ENCODE measurements at regions not wholly inside any gene's neighbourhood (a gene's known extent, or its start where the extent isn't known, plus 50 kb on each side); places are given as distances from the start of the nearest gene placed in this dataset.
"Not testable (repeated sequence)": the region's sequence is repeated elsewhere in the genome, so short reads cannot be mapped to it uniquely, and the experiment has no call there.

GRCh38 chr17:5747276-5747675, 163.0 kb upstream of the NLRP1 start:
- DNase-seq (ENCODE audit: low read depth): no peak

GRCh38 chr17:5747964-5748363, 163.7 kb upstream of the NLRP1 start:
- DNase-seq (ENCODE audit: low read depth): no peak

- no peak for DNase-seq (ENCODE audit: low read depth)
These were observed 169.1 kb upstream of the NLRP1 start for GRCh38 chr17:5753421-5753820.

GRCh38 chr17:5757314-5757907, 173.1 kb upstream of the NLRP1 start:
- no peak for DNase-seq (ENCODE audit: low read depth)

GRCh38 chr17:5758651-5759050, 174.3 kb upstream of the NLRP1 start:
- no peak for DNase-seq (ENCODE audit: low read depth)

GRCh38 chr17:5759501-5759925, 175.2 kb upstream of the NLRP1 start:
- DNase-seq (ENCODE audit: low read depth): no peak

- no peak for DNase-seq (ENCODE audit: low read depth)
These were observed 177.9 kb upstream of the NLRP1 start for GRCh38 chr17:5762191-5762590.

GRCh38 chr17:5763595-5764306, 179.4 kb upstream of the NLRP1 start:
- DNase-seq (ENCODE audit: low read depth): no peak

GRCh38 chr17:5769593-5770354, 185.5 kb upstream of the NLRP1 start:
- DNase-seq (ENCODE audit: low read depth): no peak

- no peak for DNase-seq (ENCODE audit: low read depth)
These were observed 186.3 kb upstream of the NLRP1 start for GRCh38 chr17:5770441-5771270.

GRCh38 chr17:5771271-5771577, 186.9 kb upstream of the NLRP1 start:
- not testable (repeated sequence) for DNase-seq (ENCODE audit: low read depth)

GRCh38 chr17:5772017-5772416, 187.7 kb upstream of the NLRP1 start:
- DNase-seq (ENCODE audit: low read depth): not testable (repeated sequence)

- no peak for DNase-seq (ENCODE audit: low read depth)
These were observed 188.4 kb upstream of the NLRP1 start for GRCh38 chr17:5772720-5773119.

- DNase-seq (ENCODE audit: low read depth): no peak
These were observed 189.6 kb upstream of the NLRP1 start for GRCh38 chr17:5773816-5774360.

GRCh38 chr17:5775098-5775497, 190.8 kb upstream of the NLRP1 start:
- DNase-seq (ENCODE audit: low read depth): no peak

GRCh38 chr17:5780476-5780875, 196.2 kb upstream of the NLRP1 start:
- no peak for DNase-seq (ENCODE audit: low read depth)

- no peak for DNase-seq (ENCODE audit: low read depth)
These were observed 197.1 kb upstream of the NLRP1 start for GRCh38 chr17:5781236-5781927.

GRCh38 chr17:5783269-5783668, 199.0 kb upstream of the NLRP1 start:
- no peak for DNase-seq (ENCODE audit: low read depth)

GRCh38 chr17:5783851-5784250, 199.5 kb upstream of the NLRP1 start:
- DNase-seq (ENCODE audit: low read depth): no peak

- no peak for DNase-seq (ENCODE audit: low read depth)
These were observed 200.5 kb upstream of the NLRP1 start for GRCh38 chr17:5784791-5785190.

- no peak for DNase-seq (ENCODE audit: low read depth)
These were observed 201.0 kb upstream of the NLRP1 start for GRCh38 chr17:5785338-5785737.

Measured in stimulated activated CD8-positive, alpha-beta memory T cell treated with anti-CD3 and anti-CD28 coated beads, Interleukin-12 subunit alpha, Interleukin-12 subunit beta, amount 100 ng/mL, for 4 hours (primary cell).